ENCODE measurements at regions not wholly inside any gene's neighbourhood (a gene's known extent, or its start where the extent isn't known, plus 50 kb on each side); places are given as distances from the start of the nearest gene placed in this dataset.

DNA sequence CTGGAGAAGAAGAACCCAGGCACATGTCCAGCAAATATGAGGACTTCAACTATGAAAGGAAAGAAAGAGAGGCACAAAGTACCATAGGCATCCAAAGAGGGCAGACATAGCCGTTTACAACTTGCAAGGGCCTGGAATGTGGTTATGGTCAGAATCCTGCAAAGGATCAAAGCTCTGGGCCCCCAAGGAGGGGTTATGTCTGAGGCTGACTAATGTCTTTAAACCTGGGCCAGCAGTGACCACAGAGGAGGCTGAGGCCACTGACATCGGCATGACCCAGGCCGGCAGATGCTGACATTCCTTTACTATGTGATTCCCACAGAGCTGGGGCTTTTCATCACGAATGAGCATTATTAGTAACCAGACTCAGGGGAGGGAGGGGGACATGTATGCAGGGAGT, 861.1 kb downstream of the DHX35 start:
- Histone ChIP-seq H3K9ac (ENCODE audit: low read length) (no peak overlapping the region), H3K27me3 (ENCODE audit: insufficient read depth, low read length) (no peaks in the 10 kb centered on the region), H2AFZ (ENCODE audit: low read length) (no peak overlapping the region), H4K20me1 (ENCODE audit: insufficient read depth, low read length) (no peaks in the 10 kb centered on the region), H3K27ac (ENCODE audit: low read depth, low read length, poor library complexity, severe bottlenecking) (no peak overlapping the region), H3K9me3 (ENCODE audit: low read length) (no peaks in the 10 kb centered on the region), H3K9me2 (ENCODE audit: low read depth, low read length) (no peaks in the 10 kb centered on the region), H3K4me3 (ENCODE audit: low read depth, low read length, poor library complexity, severe bottlenecking) (no peak overlapping the region), H3F3A (ENCODE audit: insufficient read depth, low read length) (no peaks in the 10 kb centered on the region), H3K4me2 (ENCODE audit: low read length) (no peak overlapping the region), H3K36me3 (ENCODE audit: insufficient read depth, low read length) (no peaks in the 10 kb centered on the region), H3K4me1 (ENCODE audit: insufficient read depth, low read length, severe bottlenecking) (no peaks in the 10 kb centered on the region), H3K79me2 (ENCODE audit: insufficient read depth, low read length) (no peaks in the 10 kb centered on the region)
- no peak for TF ChIP-seq EZH2 (IDR thresholded peaks at IDR 0.05; ENCODE audit: borderline replicate concordance, low read length)
- TF ChIP-seq, protein P1, sequence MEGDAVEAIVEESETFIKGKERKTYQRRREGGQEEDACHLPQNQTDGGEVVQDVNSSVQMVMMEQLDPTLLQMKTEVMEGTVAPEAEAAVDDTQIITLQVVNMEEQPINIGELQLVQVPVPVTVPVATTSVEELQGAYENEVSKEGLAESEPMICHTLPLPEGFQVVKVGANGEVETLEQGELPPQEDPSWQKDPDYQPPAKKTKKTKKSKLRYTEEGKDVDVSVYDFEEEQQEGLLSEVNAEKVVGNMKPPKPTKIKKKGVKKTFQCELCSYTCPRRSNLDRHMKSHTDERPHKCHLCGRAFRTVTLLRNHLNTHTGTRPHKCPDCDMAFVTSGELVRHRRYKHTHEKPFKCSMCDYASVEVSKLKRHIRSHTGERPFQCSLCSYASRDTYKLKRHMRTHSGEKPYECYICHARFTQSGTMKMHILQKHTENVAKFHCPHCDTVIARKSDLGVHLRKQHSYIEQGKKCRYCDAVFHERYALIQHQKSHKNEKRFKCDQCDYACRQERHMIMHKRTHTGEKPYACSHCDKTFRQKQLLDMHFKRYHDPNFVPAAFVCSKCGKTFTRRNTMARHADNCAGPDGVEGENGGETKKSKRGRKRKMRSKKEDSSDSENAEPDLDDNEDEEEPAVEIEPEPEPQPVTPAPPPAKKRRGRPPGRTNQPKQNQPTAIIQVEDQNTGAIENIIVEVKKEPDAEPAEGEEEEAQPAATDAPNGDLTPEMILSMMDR (IDR thresholded peaks at IDR 0.05; ENCODE audit: low read length) = no peak

GRCh38 chr20:39822667-39823066, 860.5 kb downstream of the DHX35 start:
- H3K9me2 ChIP-seq (ENCODE audit: low read depth, low read length) = no peaks in the 10 kb centered on the region
- no peaks in the 10 kb centered on the region for H3K4me1 ChIP-seq (ENCODE audit: insufficient read depth, low read length, severe bottlenecking)
- H3K4me2 ChIP-seq (ENCODE audit: low read length) = no peak overlapping the region
- H2AFZ ChIP-seq (ENCODE audit: low read length) = no peak overlapping the region
- H3K27me3 ChIP-seq (ENCODE audit: insufficient read depth, low read length) = no peaks in the 10 kb centered on the region
- no peaks in the 10 kb centered on the region for H3F3A ChIP-seq (ENCODE audit: insufficient read depth, low read length)
- TF ChIP-seq EZH2 (IDR thresholded peaks at IDR 0.05; ENCODE audit: borderline replicate concordance, low read length) = no peak
- TF ChIP-seq, protein P1 (IDR thresholded peaks at IDR 0.05; ENCODE audit: low read length) = no peak
- no peak overlapping the region for H3K27ac ChIP-seq (ENCODE audit: low read depth, low read length, poor library complexity, severe bottlenecking)
- H3K36me3 ChIP-seq (ENCODE audit: insufficient read depth, low read length) = no peaks in the 10 kb centered on the region
- H3K79me2 ChIP-seq (ENCODE audit: insufficient read depth, low read length) = no peaks in the 10 kb centered on the region
- no peak overlapping the region for H3K4me3 ChIP-seq (ENCODE audit: low read depth, low read length, poor library complexity, severe bottlenecking)
- H3K9ac ChIP-seq (ENCODE audit: low read length) = no peak overlapping the region
- H4K20me1 ChIP-seq (ENCODE audit: insufficient read depth, low read length) = no peaks in the 10 kb centered on the region
- H3K9me3 ChIP-seq (ENCODE audit: low read length) = no peaks in the 10 kb centered on the region

DNA sequence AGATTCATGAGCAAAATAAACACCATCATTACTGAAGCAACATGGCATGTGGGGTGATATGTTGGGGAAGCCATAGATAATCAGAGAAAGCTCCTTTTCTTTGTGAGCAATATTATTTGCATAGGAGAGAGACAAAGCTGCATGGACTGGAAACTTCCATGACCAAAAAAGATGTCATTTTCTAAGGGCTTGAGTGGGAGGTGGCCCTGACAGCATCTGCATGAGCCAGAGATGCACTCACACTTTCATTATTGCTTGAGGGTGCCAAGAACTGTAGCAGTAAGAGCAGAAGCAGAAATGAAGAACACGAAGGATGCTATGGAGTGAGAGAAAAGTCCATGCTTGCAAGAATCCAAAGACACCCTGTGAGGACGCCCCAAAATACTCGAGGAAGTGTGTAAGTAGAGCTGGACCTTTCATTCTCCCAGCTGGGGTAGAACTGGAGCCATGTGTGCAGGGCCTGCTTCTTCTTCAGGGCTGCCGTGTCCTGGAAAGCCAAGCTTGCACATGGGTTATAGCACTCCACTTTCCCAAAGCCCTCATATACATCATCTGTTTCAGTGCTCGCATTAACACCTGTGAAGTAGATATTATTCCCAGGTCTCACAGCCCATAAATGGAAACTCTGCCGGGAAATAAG, 851.2 kb downstream of the DHX35 start:
- TF ChIP-seq, protein P1 (IDR thresholded peaks at IDR 0.05; ENCODE audit: low read length) = no peak
- no peak for TF ChIP-seq EZH2 (IDR thresholded peaks at IDR 0.05; ENCODE audit: borderline replicate concordance, low read length)
- no peaks in the 10 kb centered on the region for H3K27me3 ChIP-seq (ENCODE audit: insufficient read depth, low read length)
- H3K4me1 ChIP-seq (ENCODE audit: insufficient read depth, low read length, severe bottlenecking) = no peaks in the 10 kb centered on the region
- no peak overlapping the region for H3K4me3 ChIP-seq (ENCODE audit: low read depth, low read length, poor library complexity, severe bottlenecking)
- no peaks in the 10 kb centered on the region for H3K9me2 ChIP-seq (ENCODE audit: low read depth, low read length)
- no peaks in the 10 kb centered on the region for H3F3A ChIP-seq (ENCODE audit: insufficient read depth, low read length)
- no peaks in the 10 kb centered on the region for H3K9me3 ChIP-seq (ENCODE audit: low read length)
- H3K36me3 ChIP-seq (ENCODE audit: insufficient read depth, low read length) = no peaks in the 10 kb centered on the region
- no peak overlapping the region for H3K4me2 ChIP-seq (ENCODE audit: low read length)
- H2AFZ ChIP-seq (ENCODE audit: low read length) = no peak overlapping the region
- no peak overlapping the region for H3K9ac ChIP-seq (ENCODE audit: low read length)
- H3K27ac ChIP-seq (ENCODE audit: low read depth, low read length, poor library complexity, severe bottlenecking) = no peak overlapping the region
- H3K79me2 ChIP-seq (ENCODE audit: insufficient read depth, low read length) = no peaks in the 10 kb centered on the region
- H4K20me1 ChIP-seq (ENCODE audit: insufficient read depth, low read length) = no peaks in the 10 kb centered on the region
